OCI-LY3 (cell line): ENCODE measurements at regions not wholly inside any gene's neighbourhood (a gene's known extent, or its start where the extent isn't known, plus 50 kb on each side); places are given as distances from the start of the nearest gene placed in this dataset.

Experiments used
- CTCF ChIP-seq: fragments of 200-600, 300-600 bp; sonication (generic); IDR thresholded peaks from 2 replicates; pipeline ENCODE4 v1.5.1; 2014; ENCODE audit warnings: antibody characterized with exemption, low read length, low read depth
- EZH2phosphoT487 ChIP-seq: fragments of 200-600 bp; shearing (Covaris generic); IDR thresholded peaks from 2 replicates; pipeline ENCODE4 v1.6.1; 2018; ENCODE audit warnings: antibody characterized with exemption, mixed run types, low read depth

GRCh38 chr18:40168026-40168425 is 1787.0 kb upstream of the PIK3C3 start:
- TF ChIP-seq CTCF (no peak), EZH2phosphoT487 (no peak)
